ENCODE measurements at regions not wholly inside any gene's neighbourhood (a gene's known extent, or its start where the extent isn't known, plus 50 kb on each side); places are given as distances from the start of the nearest gene placed in this dataset.

DNA sequence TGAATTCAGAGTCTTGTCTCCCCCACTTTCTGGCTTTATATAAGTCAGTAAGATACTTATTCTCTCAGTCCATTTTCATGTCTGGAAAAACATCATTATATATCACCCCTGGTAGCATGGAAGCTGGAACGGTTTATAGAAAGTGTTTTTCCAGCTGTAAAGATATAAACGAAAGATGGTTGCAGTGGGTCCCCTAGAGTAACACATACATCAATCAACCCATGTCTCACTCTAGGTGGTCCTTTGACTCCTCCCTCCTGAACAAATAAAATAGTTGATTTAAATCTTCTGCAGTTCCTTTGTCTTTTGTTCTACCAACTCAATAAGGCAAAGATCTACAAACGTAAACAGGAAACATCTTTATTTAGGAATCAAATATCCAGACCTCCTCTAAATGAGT is 1306.1 kb upstream of the TENM3 start (continued):
- no peak for TF ChIP-seq MAX (IDR thresholded peaks at IDR 0.05; ENCODE audit: low read depth, low read length)

GRCh38 chr4:180940680-180941079 is 1302.5 kb upstream of the TENM3 start:
- H3K4me1 ChIP-seq (ENCODE audit: control insufficient read depth, insufficient read depth, low read length) = no peaks in the 10 kb centered on the region
- H3K9ac ChIP-seq (ENCODE audit: control insufficient read depth, insufficient read depth, low read length) = no peak overlapping the region
- in situ Hi-C loops (cut with MboI) = no loop called here
- H3K27ac ChIP-seq (ENCODE audit: control insufficient read depth, insufficient read depth) = no peak overlapping the region
- no peaks in the 10 kb centered on the region for H3K9me3 ChIP-seq (replicated peaks; ENCODE audit: control insufficient read depth, insufficient read depth, low read length)
- no peak overlapping the region for H3K4me2 ChIP-seq (ENCODE audit: control insufficient read depth, insufficient read depth)
- BruUV-seq (replicated peaks) = no TSS peak
- no peak overlapping the region for H2AFZ ChIP-seq (ENCODE audit: control insufficient read depth, low read depth, low read length)
- TF ChIP-seq, protein P1, sequence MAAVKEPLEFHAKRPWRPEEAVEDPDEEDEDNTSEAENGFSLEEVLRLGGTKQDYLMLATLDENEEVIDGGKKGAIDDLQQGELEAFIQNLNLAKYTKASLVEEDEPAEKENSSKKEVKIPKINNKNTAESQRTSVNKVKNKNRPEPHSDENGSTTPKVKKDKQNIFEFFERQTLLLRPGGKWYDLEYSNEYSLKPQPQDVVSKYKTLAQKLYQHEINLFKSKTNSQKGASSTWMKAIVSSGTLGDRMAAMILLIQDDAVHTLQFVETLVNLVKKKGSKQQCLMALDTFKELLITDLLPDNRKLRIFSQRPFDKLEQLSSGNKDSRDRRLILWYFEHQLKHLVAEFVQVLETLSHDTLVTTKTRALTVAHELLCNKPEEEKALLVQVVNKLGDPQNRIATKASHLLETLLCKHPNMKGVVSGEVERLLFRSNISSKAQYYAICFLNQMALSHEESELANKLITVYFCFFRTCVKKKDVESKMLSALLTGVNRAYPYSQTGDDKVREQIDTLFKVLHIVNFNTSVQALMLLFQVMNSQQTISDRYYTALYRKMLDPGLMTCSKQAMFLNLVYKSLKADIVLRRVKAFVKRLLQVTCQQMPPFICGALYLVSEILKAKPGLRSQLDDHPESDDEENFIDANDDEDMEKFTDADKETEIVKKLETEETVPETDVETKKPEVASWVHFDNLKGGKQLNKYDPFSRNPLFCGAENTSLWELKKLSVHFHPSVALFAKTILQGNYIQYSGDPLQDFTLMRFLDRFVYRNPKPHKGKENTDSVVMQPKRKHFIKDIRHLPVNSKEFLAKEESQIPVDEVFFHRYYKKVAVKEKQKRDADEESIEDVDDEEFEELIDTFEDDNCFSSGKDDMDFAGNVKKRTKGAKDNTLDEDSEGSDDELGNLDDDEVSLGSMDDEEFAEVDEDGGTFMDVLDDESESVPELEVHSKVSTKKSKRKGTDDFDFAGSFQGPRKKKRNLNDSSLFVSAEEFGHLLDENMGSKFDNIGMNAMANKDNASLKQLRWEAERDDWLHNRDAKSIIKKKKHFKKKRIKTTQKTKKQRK (IDR thresholded peaks at IDR 0.05; ENCODE audit: low read depth, low read length) = no peak
- TF ChIP-seq E2F8 (IDR thresholded peaks at IDR 0.05; ENCODE audit: low read depth, partially characterized antibody) (no peak), CBFB (IDR thresholded peaks at IDR 0.05; ENCODE audit: low read depth) (no peak), EP300 (IDR thresholded peaks at IDR 0.05; ENCODE audit: borderline replicate concordance in 1 of 2, control insufficient read depth in 1 of 2, low read depth in 2 of 2, low read length in 2 of 2) (no peak), IRF3 (IDR thresholded peaks at IDR 0.05) (no peak), ZNF274 (IDR thresholded peaks at IDR 0.05; ENCODE audit: insufficient read depth, insufficient read length) (no peak), SPI1 (IDR thresholded peaks at IDR 0.05; ENCODE audit: borderline replicate concordance, insufficient read depth, low read depth, low read length) (no peak), SUPT20H (IDR thresholded peaks at IDR 0.05; ENCODE audit: borderline replicate concordance, control insufficient read depth, low read depth, low read length) (no peak), ZNF622 (IDR thresholded peaks at IDR 0.05) (no peak), SMC3 (IDR thresholded peaks at IDR 0.05; ENCODE audit: borderline replicate concordance, low read length) (no peak), EGR1 (IDR thresholded peaks at IDR 0.05; ENCODE audit: borderline replicate concordance in 1 of 2, low read depth in 2 of 2, low read length in 2 of 2) (no peak)
- TF ChIP-seq, protein P2, sequence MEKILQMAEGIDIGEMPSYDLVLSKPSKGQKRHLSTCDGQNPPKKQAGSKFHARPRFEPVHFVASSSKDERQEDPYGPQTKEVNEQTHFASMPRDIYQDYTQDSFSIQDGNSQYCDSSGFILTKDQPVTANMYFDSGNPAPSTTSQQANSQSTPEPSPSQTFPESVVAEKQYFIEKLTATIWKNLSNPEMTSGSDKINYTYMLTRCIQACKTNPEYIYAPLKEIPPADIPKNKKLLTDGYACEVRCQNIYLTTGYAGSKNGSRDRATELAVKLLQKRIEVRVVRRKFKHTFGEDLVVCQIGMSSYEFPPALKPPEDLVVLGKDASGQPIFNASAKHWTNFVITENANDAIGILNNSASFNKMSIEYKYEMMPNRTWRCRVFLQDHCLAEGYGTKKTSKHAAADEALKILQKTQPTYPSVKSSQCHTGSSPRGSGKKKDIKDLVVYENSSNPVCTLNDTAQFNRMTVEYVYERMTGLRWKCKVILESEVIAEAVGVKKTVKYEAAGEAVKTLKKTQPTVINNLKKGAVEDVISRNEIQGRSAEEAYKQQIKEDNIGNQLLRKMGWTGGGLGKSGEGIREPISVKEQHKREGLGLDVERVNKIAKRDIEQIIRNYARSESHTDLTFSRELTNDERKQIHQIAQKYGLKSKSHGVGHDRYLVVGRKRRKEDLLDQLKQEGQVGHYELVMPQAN (conservative IDR thresholded peaks at IDR 0.05) = no peak
- H3K79me2 ChIP-seq (ENCODE audit: control insufficient read depth, insufficient read depth, low read length) = no peaks in the 10 kb centered on the region
- H4K20me1 ChIP-seq (ENCODE audit: control insufficient read depth, insufficient read depth) = no peaks in the 10 kb centered on the region
- no peaks in the 10 kb centered on the region for H3K27me3 ChIP-seq (replicated peaks in 1 of 2; ENCODE audit: control insufficient read depth in 2 of 2, insufficient read depth in 2 of 2, low read length in 1 of 2)
- H3K36me3 ChIP-seq (ENCODE audit: control insufficient read depth in 2 of 2, insufficient read depth in 2 of 2, low read length in 1 of 2) = no peaks in the 10 kb centered on the region
- 70% methylated on average over 1 of the region's 1 CpG for WGBS (ENCODE audit: insufficient coverage, insufficient replicate concordance, low lambda C conversion rate, missing lambda C conversion rate)
- H3K4me3 ChIP-seq = no peak overlapping the region
- ChIA-PET POLR2A (no interaction called here), CTCF (interaction anchor here (1.0 kb wide), 1 partner anchor 34 kb away, joined by 3 read pairs; no protein-coding TSS in a partner anchor), SMC1A (ENCODE audit: uncharacterized antibody, unreplicated experiment) (no interaction called here), RAD21 (ENCODE audit: unreplicated experiment) (no interaction called here)
- ATAC-seq = no peak
- FAIRE-seq = no peak
- DNase-seq (ENCODE audit: low read depth, low spot score) = no peak
- intact Hi-C loops (cut with micrococcal nuclease; ENCODE audit: unreplicated experiment) = no loop called here

Measured in GM12878 (cell line).